ENCODE measurements at regions not wholly inside any gene's neighbourhood (a gene's known extent, or its start where the extent isn't known, plus 50 kb on each side); places are given as distances from the start of the nearest gene placed in this dataset.

DNA sequence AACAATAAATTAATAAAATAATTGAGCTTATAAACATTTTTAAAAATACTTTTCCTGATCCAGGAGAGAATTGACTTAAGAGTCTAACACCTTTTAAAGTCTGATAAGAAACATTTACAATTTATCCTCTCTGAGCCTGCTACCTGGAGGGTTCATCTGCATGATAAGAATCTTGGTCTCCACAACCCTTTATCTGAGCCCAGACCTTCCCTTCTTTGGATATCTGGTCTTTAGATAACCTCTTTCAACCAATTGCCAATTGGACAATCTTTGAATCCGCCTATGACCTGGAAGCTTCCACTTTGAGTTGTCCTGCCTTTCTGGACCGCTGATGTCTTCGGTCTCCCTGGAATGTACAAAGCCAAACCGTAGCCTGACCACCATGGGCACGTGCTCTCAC lies 1393.3 kb upstream of the TMEM132C start:
- no peak for TF ChIP-seq ZFX (IDR thresholded peaks at IDR 0.05; ENCODE audit: borderline replicate concordance)
- TF ChIP-seq, protein P1, sequence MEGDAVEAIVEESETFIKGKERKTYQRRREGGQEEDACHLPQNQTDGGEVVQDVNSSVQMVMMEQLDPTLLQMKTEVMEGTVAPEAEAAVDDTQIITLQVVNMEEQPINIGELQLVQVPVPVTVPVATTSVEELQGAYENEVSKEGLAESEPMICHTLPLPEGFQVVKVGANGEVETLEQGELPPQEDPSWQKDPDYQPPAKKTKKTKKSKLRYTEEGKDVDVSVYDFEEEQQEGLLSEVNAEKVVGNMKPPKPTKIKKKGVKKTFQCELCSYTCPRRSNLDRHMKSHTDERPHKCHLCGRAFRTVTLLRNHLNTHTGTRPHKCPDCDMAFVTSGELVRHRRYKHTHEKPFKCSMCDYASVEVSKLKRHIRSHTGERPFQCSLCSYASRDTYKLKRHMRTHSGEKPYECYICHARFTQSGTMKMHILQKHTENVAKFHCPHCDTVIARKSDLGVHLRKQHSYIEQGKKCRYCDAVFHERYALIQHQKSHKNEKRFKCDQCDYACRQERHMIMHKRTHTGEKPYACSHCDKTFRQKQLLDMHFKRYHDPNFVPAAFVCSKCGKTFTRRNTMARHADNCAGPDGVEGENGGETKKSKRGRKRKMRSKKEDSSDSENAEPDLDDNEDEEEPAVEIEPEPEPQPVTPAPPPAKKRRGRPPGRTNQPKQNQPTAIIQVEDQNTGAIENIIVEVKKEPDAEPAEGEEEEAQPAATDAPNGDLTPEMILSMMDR (IDR thresholded peaks at IDR 0.05): no peak

DNA sequence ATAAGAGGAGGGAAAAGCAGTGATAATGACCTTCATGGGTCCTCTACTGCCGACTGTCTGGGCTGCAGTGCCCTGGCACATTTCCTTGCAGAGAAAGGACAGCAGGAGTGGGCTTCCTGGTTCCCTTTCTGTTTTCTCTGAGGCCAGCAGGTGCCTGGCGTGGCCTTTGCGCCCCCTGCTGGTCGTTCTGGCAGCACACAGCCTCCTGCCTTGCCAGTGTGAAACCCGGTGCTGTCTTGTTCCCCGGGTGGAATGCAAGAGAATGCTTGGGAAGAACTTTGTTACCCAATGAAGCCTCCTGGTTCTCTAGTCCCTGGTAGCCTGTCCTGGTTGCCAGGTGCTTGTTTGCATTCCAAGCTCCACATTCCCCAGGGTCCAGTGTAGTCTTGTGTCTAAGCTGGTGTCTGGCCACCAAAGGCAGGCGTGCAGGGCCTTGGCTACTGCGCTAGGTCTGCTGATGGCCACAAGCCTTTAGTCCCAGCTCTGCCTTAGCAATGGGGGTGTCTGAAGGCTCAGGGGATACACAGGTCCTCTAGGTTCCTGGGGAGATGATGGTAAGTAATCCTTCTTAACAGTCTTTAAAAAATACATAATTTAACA lies 1392.4 kb upstream of the TMEM132C start:
- no peak for TF ChIP-seq ZFX (IDR thresholded peaks at IDR 0.05; ENCODE audit: borderline replicate concordance)
- TF ChIP-seq, protein P1 (IDR thresholded peaks at IDR 0.05): peak; percentile 100

More for the DNA sequence above, 1393.3 kb upstream of the TMEM132C start:
- no peak overlapping the region for H3K27ac ChIP-seq

DNA sequence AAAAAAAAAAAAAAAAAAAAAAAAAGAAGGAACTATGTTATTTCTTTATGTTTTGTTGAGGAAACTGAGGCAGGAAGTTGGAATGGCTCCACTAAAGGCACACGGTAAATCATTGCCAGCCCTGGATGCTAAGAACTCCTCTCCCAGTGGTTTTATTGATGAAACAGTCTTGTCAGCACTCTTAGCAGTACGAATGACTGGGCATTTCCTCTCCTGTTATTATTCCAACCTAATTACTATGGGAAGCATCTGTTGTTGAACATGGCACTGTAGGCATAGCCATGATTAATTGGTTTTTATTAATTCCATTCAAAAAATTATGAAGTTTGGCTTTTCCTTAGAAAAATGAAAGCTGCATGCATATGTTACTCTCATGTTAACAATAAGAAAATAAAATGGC lies 1387.1 kb upstream of the TMEM132C start:
- no peak overlapping the region for H3K27ac ChIP-seq
- TF ChIP-seq ZFX (IDR thresholded peaks at IDR 0.05; ENCODE audit: borderline replicate concordance): no peak
- TF ChIP-seq, protein P1 (IDR thresholded peaks at IDR 0.05): no peak

More for the DNA sequence above, 1392.4 kb upstream of the TMEM132C start:
- no peak overlapping the region for H3K27ac ChIP-seq

DNA sequence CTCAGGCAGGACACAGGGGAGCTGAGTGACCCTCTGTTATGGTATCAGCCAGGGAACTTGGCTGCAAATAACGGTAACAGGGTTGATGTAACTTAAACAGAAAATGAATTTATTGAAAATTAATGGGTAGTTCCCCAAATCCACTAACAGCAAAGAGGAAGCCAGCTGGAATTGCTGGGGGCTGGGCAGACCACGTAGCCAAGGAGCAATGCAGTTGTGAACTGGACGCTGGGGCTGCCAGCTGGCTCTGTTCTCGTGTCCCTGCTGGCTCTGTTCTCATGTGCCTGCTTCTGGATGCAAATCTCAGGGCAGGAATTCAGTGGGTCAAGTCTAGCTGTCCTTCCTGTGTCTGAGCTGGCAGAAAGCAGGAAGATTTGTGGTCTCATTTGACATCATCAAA lies 1383.3 kb upstream of the TMEM132C start:
- TF ChIP-seq, protein P1 (IDR thresholded peaks at IDR 0.05): no peak
- H3K27ac ChIP-seq: no peak overlapping the region

DNA sequence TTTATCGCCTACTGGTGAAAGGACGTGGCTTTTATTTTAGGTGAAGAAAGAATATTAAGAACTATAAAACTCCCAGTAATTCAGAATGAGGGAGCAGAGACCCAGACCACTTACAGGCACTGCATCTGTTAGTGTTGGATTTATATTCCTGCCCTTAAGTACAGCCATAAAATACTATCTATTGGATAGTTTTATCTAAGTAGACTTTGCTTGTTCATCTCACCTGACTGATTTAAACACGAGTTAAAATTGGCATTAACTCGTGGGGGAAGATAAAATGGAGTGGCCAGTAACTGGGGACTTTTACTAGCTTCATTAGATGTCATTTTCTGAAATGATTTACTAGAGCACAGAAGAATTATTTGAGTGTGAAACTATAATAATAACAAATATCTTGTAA lies 1377.5 kb upstream of the TMEM132C start:
- TF ChIP-seq ZFX (IDR thresholded peaks at IDR 0.05; ENCODE audit: borderline replicate concordance): no peak
- TF ChIP-seq, protein P1 (IDR thresholded peaks at IDR 0.05): no peak
- no peak overlapping the region for H3K27ac ChIP-seq

DNA sequence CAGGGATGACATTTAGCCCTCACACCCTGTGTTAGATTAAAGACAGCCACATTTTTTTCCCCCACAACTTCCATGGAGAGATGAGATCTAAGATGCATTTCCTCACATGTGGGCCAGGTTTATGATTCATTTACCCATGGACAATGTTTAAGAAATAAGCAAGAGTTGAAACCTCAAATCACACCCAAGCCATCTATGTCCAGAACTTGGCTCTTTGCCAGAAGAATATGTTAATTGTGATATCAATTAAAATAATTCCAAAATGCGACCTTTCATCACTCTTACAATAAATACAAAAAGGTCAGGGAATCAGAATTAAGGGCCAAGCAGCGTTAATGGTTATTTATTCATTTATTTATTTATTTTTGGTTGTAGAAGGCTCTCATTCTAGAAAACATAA lies 1376.9 kb upstream of the TMEM132C start:
- TF ChIP-seq, protein P1 (IDR thresholded peaks at IDR 0.05): no peak
- TF ChIP-seq ZFX (IDR thresholded peaks at IDR 0.05; ENCODE audit: borderline replicate concordance): no peak
- no peak overlapping the region for H3K27ac ChIP-seq

DNA sequence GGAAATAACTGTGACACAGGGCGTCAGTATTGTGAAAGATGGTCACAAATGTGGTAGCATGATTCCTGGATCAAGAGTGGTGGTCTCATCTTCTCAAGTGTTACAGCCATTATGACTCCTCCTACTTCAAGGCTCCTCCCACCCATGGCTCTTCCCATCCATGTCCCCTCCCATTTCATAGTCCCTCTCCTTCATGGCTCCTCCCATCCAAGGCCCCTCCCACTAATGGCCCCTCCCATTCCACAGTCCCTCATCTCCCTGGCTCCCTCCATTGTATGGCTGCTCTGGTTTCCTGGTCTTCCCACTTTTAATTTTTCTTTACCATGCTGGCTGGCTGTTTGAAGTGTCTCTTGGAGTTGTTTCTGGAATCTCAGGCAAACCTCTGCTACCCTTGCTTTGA lies 1375.2 kb upstream of the TMEM132C start:
- TF ChIP-seq, protein P1 (IDR thresholded peaks at IDR 0.05): no peak
- no peak for TF ChIP-seq ZFX (IDR thresholded peaks at IDR 0.05; ENCODE audit: borderline replicate concordance)
- no peak overlapping the region for H3K27ac ChIP-seq
